Osteocyte (in vitro differentiated cells): ENCODE measurements at regions not wholly inside any gene's neighbourhood (a gene's known extent, or its start where the extent isn't known, plus 50 kb on each side); places are given as distances from the start of the nearest gene placed in this dataset.

Experiments used
- DNase-seq: peaks from one replicate; pipeline ENCODE4 v3.0.0; 2021; ENCODE audit warnings: mixed read lengths; ENCODE audit not compliant: unreplicated experiment; ENCODE audit errors: extremely low spot score
- H3K27ac Mint-ChIP-seq: one replicate; pipeline ENCODE4 v1.8.0; 2021; ENCODE audit warnings: mild to moderate bottlenecking, mixed read lengths; ENCODE audit not compliant: unreplicated experiment
- H3K27me3 Mint-ChIP-seq: one replicate; pipeline ENCODE4 v1.8.0; 2021; ENCODE audit warnings: mixed read lengths; ENCODE audit not compliant: unreplicated experiment
- H3K36me3 Mint-ChIP-seq: one replicate; pipeline ENCODE4 v1.8.0; 2021; ENCODE audit warnings: mixed read lengths; ENCODE audit not compliant: unreplicated experiment
- H3K4me1 Mint-ChIP-seq: one replicate; pipeline ENCODE4 v1.8.0; 2021; ENCODE audit warnings: mixed read lengths; ENCODE audit not compliant: unreplicated experiment
- H3K4me3 Mint-ChIP-seq: one replicate; pipeline ENCODE4 v1.8.0; 2021; ENCODE audit warnings: mild to moderate bottlenecking, moderate library complexity, mixed read lengths; ENCODE audit not compliant: unreplicated experiment
- H3K9me3 Mint-ChIP-seq: one replicate; pipeline ENCODE4 v1.8.0; 2021; ENCODE audit warnings: mixed read lengths; ENCODE audit not compliant: unreplicated experiment
- TF ChIP-seq, protein P1 (sequence below): fragments of 200-600 bp; sonication (generic); IDR thresholded peaks from 2 replicates; pipeline ENCODE4 v1.5.0; 2021; ENCODE audit warnings: antibody characterized with exemption, mild to moderate bottlenecking, moderate library complexity

DNA sequence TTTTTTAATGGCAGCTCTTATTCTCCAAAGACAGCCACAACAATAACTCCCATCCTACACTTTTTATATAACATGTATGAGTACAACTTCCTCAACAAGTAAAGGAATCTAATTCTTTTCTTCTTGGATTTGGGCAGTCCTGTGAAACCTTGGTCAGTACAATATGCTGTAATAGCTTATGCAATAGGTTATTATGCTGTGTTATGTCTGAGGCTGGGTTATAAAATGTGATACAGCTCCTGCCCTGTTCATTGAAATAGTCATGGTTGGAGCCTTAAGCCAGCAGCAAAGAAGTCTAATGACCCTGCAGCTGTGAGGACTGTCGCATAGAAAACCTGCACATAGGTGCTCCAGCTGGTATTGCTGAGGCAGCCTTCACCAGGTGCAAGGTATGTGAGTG is 215.8 kb upstream of the RASGEF1B start:
- TF ChIP-seq, protein P1, sequence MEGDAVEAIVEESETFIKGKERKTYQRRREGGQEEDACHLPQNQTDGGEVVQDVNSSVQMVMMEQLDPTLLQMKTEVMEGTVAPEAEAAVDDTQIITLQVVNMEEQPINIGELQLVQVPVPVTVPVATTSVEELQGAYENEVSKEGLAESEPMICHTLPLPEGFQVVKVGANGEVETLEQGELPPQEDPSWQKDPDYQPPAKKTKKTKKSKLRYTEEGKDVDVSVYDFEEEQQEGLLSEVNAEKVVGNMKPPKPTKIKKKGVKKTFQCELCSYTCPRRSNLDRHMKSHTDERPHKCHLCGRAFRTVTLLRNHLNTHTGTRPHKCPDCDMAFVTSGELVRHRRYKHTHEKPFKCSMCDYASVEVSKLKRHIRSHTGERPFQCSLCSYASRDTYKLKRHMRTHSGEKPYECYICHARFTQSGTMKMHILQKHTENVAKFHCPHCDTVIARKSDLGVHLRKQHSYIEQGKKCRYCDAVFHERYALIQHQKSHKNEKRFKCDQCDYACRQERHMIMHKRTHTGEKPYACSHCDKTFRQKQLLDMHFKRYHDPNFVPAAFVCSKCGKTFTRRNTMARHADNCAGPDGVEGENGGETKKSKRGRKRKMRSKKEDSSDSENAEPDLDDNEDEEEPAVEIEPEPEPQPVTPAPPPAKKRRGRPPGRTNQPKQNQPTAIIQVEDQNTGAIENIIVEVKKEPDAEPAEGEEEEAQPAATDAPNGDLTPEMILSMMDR = no peak
- Mint-ChIP-seq H3K27me3 (no peaks in the 10 kb centered on the region), H3K27ac (no peak overlapping the region), H3K36me3 (no peaks in the 10 kb centered on the region), H3K4me1 (peaks cover 3% of the 10 kb centered on the region), H3K9me3 (no peaks in the 10 kb centered on the region), H3K4me3 (no peak overlapping the region)
- DNase-seq = no peak

DNA sequence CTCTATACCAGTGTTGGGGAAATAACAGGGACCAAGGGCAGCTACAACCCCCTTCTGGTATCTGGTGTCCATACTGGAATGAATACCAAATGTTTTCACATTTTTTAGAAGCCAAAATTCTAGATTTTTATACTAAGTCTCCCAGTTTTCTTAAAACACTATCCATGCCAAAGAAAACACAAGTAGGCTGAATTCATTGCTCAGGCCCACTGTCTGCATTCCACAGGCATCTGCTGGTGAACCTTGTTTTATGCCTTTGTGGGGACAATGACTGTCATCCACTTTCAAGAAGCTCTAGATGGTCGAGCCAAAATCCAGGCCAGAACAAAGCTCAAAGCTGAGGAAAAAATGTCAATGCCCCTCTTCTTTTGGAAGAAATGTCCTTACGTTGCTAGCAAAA is 213.4 kb upstream of the RASGEF1B start:
- no peak for DNase-seq
- TF ChIP-seq, protein P1 = no peak
- H3K27me3 Mint-ChIP-seq = no peaks in the 10 kb centered on the region
- H3K4me1 Mint-ChIP-seq = peaks cover 3% of the 10 kb centered on the region
- H3K27ac Mint-ChIP-seq = no peak overlapping the region
- H3K9me3 Mint-ChIP-seq = no peaks in the 10 kb centered on the region
- no peak overlapping the region for H3K4me3 Mint-ChIP-seq
- no peaks in the 10 kb centered on the region for H3K36me3 Mint-ChIP-seq

DNA sequence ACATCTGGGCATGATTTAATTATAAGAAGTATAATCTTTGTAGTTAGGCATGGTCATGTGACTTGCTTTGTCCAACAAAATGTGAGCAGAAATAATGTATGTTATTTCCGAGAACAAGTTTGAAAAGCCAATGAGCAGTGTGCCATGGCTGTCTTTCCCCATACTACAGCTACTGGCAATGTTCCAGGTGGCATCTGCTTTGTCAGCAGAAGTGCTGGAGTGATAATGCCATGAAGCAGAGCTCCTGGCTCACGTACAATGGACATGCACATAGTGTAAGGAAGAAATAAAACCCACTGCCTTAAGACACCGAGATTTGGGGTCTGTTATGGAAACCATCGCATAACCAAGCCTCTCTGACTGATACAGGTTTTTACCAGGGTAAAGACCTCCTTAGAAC is 212.6 kb upstream of the RASGEF1B start:
- Mint-ChIP-seq H3K4me1 (peaks cover 3% of the 10 kb centered on the region), H3K27ac (no peak overlapping the region), H3K9me3 (no peaks in the 10 kb centered on the region), H3K36me3 (no peaks in the 10 kb centered on the region), H3K4me3 (no peak overlapping the region), H3K27me3 (no peaks in the 10 kb centered on the region)
- TF ChIP-seq, protein P1 = no peak
- no peak for DNase-seq

DNA sequence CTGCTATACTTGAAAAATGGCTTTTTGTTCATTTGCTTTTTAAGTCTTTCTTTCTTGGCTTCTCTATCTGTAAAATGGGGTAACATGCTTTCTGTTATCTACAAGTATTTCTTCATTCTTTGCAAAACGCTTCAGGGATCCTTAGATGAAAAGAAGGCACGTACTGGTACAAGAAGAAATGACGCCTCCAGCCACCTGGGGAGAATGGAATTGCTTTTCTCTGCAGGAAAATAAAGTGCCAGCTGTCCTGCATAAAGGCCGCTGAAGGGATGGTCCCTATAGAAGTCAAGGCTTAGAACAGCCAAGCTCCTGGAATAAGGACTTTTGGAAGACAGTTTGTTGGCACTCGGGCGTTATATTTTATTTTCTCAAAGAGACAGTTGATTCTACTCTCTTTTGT is 210.8 kb upstream of the RASGEF1B start:
- Mint-ChIP-seq H3K27ac (no peak overlapping the region), H3K36me3 (no peaks in the 10 kb centered on the region), H3K4me1 (peaks cover 3% of the 10 kb centered on the region), H3K4me3 (no peak overlapping the region), H3K9me3 (no peaks in the 10 kb centered on the region), H3K27me3 (no peaks in the 10 kb centered on the region)
- TF ChIP-seq, protein P1 = no peak
- no peak for DNase-seq

DNA sequence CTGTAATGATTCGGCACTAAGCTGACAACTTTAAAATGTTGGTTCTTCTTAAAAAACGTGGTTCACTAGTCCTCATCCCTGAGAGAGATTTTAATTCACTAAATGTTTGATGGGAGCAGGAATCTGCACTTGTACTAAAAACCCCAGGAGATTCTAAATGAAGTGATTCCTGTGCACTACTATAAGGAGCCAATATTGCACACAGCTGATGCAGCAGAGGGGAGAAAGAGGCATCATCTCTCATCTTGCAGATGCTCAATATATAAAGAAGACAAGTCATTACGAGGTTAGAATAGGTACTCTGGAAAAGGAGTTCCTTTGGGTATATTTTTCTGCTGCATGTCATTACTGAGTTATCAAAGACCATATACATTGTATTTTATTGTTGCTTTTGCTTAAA is 207.6 kb upstream of the RASGEF1B start:
- no peak for DNase-seq
- Mint-ChIP-seq H3K9me3 (no peaks in the 10 kb centered on the region), H3K4me1 (no peaks in the 10 kb centered on the region), H3K27me3 (no peaks in the 10 kb centered on the region), H3K36me3 (no peaks in the 10 kb centered on the region), H3K27ac (no peak overlapping the region), H3K4me3 (no peak overlapping the region)
- TF ChIP-seq, protein P1 = no peak
